GM18907 (cell line): ENCODE measurements at regions not wholly inside any gene's neighbourhood (a gene's known extent, or its start where the extent isn't known, plus 50 kb on each side); places are given as distances from the start of the nearest gene placed in this dataset.

ENCODE experiments used
- ATAC-seq: cut with Tn5 transposase; IDR thresholded peaks from one replicate; pipeline ENCODE4 v1.9.1; 2021; ENCODE audit warnings: mild to moderate bottlenecking, moderate library complexity; ENCODE audit not compliant: unreplicated experiment

DNA sequence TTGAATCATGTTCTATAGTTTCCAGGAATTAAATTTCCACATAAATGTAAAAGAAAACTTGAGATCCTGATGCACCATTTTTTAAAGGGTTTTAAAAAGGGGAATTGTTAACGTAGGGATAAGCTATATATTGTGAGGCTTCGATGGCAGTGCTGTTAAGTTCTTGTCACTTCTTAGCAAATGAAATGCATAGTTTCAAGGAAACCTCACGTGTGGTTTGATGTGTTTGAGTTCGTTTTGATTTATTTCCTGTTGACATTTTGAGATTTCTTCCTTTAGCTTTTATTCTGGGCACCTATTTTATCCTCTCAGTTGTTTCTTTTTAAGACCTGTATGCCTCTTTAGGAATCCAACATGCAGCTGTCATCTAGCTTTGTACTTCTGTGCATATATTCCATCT lies 301.0 kb downstream of the DOCK8 start:
- no peak for ATAC-seq

DNA sequence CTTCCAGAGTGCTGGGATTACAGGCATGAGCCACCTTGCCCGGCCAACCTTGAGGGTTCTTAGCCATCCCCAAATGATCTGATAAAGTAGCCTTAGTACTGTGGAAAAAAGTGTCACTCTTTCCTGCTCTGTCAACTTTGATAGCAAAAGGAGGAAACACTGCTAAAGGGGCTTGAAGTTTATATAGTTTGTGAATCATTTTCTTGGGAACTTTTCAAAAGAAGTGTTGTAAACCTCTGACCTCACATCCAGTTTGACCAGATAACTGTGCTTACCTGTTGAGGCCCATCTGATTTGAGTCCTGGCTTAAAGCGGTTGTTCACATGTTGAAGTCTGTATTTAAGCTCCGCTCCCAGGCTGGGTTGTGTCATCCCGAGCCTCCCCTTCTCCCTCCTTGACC lies 303.3 kb downstream of the DOCK8 start:
- no peak for ATAC-seq

DNA sequence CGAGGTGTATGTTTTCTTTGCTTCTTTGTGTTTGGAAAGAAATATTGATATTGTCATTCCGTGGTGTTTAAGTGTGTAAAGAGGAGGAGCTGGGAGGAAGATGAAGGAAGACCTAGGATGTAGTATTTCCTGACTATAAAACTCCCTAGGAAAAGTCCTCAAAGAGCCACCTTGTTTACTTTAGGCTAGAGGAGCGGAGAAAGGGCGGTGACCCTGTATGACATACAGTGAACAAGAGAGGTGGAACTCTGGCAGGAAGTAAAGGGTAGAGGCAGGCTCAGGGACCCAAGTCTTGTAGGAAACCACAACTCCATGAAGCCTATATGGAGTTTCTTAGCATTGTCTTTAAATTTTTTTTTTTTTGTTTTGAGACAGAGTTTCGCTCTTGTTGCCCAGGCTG lies 303.9 kb downstream of the DOCK8 start:
- no peak for ATAC-seq

DNA sequence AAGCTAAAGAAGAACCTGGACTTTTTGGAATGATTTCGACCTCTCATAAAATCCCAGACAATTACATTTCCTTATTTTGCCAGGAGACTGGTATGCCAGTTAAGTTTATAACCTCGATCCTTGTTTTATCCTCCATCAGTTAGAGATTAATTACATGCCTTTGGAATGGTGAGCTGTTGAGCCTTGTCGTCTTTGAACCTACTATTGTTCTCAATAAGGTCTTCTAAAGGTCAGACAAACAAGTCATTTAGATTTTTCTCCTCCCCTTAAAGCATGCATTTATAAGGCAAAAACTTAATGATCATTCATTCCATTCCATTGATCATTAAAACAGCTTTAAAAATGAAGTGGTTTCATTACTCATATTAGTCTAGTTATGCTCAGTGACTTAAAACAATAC lies 304.9 kb downstream of the DOCK8 start:
- no peak for ATAC-seq

DNA sequence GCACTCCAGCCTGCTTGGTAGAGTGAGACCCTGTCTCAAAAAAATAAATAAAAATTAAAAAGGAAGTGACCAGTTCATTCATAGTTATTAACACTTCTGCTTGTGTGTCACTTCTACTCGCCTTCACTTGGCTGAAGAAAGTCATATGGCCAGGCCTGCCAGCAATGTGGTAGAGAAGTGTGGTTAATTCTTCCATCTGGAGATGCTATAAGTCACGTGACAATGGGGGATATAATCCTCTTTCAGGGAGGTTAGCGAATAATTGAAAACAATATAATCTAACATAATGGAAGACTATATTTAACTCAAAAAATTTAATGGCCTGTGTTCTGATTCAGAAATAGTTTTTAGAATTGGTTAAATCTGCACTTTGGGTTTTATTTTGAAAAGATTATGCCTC lies 305.6 kb downstream of the DOCK8 start:
- ATAC-seq, result no peak

DNA sequence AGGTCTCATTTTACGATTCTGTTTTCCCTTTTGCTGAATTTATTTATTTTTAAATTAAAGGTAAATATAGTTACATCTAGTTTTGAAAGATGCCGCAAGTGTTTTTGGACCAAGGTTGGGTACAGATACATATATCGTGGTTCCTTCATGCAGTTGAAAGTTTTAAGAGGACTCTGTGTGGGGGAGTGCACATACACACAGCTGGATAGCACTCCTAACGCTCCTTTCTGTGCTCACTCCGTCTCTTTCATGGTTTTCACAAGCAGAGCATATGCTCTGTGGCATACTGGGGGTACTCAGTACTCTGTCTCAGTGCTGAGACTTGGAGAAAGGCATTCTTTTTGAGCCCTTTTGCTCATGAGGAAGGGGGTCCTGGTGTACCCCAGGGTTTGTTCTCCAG lies 307.5 kb downstream of the DOCK8 start:
- ATAC-seq, result no peak

DNA sequence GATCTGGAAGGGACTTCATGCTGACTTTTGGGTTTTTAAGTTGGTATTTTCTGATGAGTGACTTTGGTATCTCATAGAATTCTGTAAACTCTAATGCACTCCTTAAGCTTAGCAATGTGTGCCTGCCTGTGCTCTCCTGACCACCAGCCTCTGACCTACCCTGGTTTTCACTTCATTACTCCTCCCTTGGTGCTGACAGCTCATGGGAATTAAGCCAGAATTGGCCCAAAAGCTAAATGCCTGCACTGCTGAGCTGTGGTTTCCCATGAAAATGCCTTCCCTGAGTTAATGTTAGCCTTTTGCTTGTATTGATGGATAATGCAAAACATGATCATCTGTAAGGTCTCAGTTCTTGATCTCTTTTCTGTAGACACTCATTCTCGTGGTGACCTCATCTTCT lies 308.0 kb downstream of the DOCK8 start:
- no peak for ATAC-seq

DNA sequence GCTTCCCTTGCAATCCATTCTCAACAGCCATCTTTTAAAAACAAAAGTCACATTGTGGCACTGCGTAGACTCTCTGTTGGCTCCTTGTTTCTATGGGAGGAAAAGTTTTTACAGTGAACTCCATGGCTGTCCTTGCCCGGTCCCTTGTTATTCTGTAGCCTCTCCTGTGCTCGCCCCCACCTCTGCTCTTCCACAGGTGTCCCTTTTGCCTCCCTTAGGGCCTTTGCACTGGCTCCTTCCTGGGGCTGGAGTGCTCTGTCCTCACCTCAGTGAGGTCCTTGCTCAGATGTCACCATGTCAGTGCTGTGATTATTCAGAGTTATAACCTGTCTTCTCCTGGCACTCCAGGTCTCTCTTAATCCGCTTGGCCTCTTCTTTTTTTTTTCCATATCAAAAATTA lies 308.8 kb downstream of the DOCK8 start:
- no peak for ATAC-seq

DNA sequence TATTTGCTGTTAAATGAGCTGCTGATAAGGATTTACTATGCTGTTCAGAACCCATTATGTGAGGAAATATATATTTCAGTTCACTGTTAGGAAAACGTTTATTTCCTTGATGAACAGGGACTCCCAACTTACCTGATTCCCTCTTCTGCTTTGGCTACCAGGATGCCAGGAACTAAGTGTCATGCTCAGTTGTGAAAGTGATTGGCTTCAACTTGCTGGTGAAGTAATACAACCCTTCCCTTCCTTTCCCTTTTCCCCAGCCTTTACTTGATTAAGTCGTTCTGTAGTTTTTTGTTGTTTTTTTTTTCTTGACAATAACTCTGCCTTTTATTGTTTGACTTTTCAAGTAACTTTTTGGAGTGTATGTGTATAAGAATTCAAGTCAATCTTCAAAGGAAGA lies 309.3 kb downstream of the DOCK8 start:
- ATAC-seq, result no peak

DNA sequence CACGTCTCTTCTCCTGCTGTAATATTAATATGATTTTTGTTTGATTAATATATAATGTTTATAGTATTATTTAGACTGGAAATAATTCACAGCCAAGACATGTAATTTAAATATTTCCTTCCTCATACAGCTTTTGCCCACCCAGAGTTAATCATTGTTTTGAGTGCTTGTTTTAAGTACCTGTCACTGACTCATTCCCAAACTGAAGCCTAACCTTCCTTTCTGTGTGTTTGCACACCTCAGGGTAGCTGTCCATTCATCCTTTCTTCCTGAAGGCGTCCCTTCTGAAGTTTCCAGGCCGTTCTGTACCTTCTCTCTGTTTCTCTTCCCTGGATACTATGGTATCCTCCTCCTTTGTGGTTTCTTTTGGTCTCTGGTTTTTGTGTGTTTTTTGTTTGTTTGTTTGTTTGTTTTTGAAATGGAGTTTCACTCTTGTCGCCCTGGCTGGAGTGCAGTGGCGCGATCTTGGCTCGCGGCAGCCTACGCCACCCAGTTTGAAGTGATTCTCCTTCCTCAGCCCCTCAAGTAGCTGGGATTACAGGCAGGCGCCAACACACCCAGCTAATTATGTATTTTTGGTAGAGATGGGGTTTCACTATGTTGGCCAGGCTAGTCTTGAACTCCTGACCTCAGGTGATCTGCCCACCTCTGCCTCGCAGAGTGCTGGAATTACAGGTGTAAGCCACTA lies 312.4 kb downstream of the DOCK8 start:
- peak; percentile 73 for ATAC-seq

DNA sequence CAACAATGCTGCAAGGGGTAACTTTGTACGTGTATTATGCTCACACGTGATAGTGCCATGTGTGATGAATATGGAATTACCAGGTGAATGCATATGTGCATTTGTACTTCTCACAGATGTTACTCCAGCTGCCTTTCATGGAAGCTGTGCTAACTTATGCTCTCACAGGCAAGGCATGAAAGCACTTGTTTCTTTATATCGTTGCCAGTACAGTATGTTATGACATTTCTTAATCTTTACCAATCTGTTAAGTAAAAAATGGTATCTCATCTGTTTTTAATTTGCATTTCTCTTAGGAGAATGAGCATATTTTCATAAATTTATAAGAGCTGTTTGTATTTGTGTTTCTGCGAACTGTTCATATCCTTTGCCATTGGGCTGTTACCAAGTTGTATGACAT lies 311.8 kb upstream of the DMRT1 start:
- no peak for ATAC-seq

DNA sequence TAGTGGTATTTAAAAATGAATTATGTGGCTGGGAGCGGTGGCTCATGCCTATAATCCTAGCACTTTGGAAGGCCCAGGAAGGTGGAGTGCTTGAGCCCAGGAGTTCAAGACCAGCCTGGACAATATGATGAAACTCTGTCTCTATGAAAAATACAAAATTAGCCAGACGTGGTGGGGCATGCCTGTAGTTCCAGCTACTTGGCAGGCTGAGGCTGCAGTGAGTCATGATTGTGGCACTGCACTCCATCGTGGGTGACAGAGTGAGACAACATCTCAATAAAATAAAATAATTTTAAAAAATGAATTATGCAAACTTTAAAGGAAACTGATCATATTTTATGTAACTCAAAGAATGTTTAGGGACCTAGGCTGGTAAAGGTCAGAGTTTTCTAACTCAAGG lies 310.8 kb upstream of the DMRT1 start:
- no peak for ATAC-seq

DNA sequence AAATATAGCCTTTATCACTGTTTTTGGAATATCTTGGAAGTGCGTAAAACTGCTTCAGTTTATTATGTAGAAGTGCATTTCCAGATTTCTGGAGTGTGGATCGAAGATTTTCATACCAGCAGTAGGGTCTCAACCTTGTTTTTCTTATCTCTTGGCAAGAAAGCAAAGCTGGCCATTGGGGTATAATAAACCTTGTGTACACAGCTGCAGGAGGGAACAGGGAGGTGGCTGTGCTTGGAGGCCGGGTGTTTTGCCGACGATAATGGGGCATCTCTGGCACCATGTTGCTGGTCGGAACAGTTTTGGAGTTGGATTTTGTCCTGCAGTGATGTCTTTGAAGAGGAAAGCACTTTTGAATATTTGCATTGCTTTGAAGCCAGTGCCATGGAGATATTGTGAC lies 308.8 kb upstream of the DMRT1 start:
- ATAC-seq, result no peak

DNA sequence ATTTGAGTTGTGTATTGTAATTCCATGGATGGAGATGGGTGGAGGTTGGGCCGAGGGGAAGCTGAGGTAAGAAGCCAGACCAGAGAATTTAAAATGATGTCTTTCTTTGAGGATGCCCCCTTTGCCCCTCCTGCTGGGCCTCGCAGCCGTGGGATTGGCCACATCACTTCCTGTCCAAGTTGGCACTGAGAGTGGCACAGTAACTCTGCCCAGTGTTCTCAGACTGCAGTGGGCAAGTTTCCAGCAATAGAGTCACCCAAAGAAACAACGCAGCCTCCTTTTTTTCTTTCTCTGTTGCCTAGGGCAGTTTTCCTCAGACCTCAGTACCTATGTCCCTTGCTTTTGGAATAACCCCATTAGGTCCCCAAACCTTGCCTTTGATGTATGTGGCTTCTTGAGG lies 306.6 kb upstream of the DMRT1 start:
- no peak for ATAC-seq

DNA sequence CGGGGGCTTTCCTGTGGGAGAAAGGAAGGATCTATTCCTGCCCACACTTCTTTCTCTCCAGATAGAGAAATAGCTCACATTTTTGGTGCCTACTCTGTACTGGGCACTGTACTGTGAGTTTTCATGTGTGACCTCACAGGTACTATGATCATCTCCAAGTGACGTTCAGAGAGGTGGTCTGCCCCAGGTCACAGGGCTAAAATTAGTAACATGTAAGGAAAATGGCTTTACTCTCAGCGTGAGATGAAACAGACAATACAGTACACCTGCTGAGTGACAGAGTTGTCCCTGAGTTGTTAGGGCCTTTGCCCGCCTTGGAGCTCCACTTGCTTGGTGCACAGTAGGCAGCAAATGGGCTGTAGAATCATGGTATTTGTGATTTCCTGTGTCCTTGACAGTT lies 306.1 kb upstream of the DMRT1 start:
- ATAC-seq, result no peak

DNA sequence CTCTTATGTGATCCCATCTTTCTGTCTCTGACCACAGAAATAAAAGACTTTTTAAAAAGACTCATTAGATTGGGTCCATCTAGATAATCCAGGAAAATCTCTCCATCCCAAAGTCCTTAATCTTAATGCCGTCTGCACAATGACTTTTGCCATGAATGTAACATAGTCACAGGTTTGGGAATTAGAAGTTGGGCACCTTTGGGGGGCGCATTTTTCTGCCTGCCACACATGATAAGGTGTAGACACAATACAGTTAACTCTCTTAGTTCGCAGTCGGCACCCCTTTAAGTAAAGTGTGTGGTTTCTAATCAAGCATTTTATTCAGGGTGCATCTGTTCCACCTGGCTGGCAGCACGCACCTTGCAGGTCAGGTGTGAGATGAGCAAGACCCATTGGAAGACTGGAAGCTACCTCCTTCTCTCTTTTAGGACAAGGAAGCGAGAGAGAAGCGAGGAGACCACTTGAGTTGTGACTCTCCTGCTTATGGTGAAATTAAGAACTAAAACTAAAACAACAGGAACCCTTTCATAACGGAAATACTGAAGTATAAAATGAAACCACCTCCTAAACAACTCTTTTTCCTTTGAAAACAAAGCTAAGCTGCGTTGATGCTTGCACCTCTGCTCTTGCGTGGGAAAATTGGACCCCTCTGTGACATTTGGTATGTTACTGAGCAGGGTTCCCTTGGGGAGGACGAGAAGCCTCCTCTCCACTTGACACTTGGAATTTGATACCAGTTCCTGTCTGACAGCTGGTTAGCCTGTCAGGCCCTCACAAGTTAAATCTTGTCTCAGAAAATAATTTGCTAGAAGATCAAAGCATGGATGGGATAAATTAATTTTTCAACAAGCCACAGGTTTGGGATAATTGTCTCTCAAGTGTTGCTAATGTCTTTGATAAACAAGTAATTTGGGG lies 304.6 kb upstream of the DMRT1 start:
- ATAC-seq, result no peak

DNA sequence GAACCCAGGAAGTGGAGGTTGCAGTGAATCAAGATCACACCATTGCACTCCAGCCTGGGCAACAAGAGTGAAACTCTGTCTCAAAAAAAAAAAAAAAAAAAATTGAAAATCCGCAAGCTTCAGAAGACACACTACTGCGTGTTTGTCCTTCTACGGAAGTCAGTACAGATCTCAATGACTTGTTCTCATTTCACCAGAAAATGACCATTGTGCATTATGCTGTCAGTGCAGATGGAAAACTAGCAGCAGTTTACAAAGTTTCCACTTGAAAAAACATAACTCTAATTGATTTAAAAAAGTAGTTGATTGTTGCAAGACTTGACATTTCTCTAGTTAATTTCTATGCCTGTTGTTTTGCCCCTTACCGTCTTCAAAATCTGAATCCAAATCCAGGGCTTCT lies 298.0 kb upstream of the DMRT1 start:
- no peak for ATAC-seq

DNA sequence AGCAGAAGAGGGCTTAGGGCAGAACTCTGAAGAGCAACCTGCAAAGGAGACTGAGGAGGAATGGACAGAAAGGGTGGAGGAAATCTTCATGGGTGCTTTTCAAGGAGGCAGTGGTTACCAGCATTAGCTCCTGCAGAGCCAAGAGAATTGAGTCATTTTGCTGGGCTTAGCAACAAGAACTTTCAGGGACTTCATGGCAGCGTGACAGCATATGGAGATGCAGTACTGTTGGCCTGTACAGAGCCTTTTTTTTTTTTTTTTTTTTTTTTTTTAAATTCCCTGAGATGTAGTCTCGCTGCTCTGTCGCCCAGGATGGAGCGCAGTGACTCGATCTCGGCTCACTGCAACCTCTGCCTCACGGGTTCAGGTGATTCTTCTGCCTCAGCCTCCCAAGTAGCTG lies 296.0 kb upstream of the DMRT1 start:
- no peak for ATAC-seq

DNA sequence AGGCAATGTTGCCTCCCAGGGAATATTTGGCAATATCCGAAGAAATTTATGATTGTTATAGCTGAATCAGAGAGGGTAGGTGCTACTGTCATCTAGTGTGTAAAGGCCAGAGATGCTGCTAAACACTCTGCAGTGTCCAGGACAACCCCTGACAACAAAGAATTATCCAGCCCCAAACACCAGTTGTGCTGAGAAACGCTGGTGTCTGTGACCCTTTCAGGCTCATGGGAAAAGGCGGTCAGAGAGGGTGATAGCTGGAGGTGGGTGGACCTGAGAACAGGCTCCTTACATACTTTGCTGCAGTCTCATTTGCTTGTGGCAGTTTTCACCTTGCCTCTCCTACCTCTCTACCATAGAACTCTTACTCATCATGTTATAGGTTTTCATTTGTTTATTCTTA lies 295.3 kb upstream of the DMRT1 start:
- ATAC-seq, result no peak

DNA sequence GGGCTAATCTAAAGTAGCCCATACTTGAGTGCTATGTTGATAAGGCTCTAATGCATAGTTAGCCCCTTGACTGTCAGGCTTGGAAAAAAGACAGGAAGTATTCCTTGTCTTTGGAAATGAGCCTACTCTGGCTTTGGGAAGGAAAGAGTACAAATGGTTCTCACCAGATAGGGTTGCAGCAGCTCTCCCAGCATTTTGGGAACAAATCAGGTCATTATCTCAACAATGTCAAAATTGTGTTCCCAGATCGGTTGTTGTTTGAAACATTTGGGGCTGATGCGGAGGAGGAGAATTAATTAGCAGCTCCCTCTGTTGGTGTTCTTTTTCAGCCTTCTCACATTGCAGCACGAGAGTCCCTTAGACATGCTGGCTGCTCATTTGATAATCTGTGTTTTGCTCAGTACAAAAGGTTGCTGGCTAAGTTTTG lies 294.7 kb upstream of the DMRT1 start:
- no peak for ATAC-seq

DNA sequence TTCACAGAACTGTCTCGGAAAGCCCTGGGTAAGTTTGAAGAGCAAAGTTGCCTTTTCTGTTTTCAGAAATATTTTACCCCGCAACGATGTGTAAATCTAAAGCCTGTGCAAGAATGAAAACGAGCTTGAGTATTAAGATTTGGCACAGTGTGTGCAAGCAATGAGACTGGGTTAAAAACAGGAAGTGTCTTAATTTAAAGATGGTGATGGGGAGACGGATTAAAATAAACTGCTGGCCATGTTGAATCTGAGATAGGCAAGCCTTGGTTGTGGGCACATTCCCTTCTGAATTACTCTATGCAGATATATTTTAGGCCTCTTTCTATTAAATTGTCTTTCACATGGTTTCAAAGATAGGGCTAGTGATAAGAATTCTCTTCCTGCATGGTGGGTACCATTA lies 294.2 kb upstream of the DMRT1 start:
- no peak for ATAC-seq

DNA sequence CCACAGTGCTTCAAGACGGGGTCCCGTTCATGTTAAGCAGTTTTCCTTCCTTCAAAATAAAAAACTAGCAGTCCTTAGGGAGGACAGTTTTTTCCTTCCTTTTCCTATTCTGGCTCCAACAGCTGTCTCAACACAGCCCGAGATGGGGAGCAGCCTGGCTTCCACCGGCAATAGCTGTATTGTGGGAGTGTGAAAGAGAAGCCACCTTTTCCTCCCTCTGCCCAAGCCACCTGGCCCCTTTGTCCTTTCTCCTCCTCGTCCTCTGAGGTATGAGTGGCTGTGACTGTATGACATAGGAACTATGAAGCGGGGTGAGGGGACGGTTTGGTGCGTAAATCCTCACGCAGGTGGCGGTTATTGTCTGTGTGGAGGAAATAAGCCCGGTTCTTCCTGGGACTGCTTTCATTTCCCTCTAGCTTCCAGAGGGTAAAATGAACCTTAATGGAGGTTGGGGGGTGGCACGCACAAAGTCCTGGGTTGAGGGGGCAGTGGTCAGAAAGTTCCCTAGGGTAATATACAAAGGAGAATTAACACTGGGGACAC lies 292.0 kb upstream of the DMRT1 start:
- no peak for ATAC-seq
